K562 (cell line): ENCODE measurements at regions not wholly inside any gene's neighbourhood (a gene's known extent, or its start where the extent isn't known, plus 50 kb on each side); places are given as distances from the start of the nearest gene placed in this dataset.

ENCODE experiments used
- CREM ChIP-seq: IDR thresholded peaks from 2 replicates; pipeline ENCODE4 v1.6.1; 2014; ENCODE audit warnings: antibody characterized with exemption, low read depth
- CSDE1 ChIP-seq, 2 experiments: fragments of 450-650 bp; IDR thresholded peaks; 2 replicates each; pipeline ENCODE4 v1.6.1; 2016; ENCODE audit warnings: mild to moderate bottlenecking in 1 of 2
- MEF2D ChIP-seq: conservative IDR thresholded peaks from 2 replicates; pipeline ENCODE4 v1.6.1; 2016; ENCODE audit warnings: low read depth, missing genetic modification characterization, missing compliant biosample characterization
- POLR2A ChIP-seq: fragments of 450-650 bp; conservative IDR thresholded peaks from 2 replicates; pipeline ENCODE4 v1.6.1; 2016
- PTRF ChIP-seq: fragments of 450-650 bp; IDR thresholded peaks from 2 replicates; pipeline ENCODE4 v1.6.1; 2016; ENCODE audit warnings: mild to moderate bottlenecking, missing genetic modification characterization, missing compliant biosample characterization
- SAFB2 ChIP-seq: fragments of 200-400 bp; formaldehyde crosslinking; IDR thresholded peaks from 2 replicates; pipeline ENCODE4 v1.6.1; 2018; ENCODE audit warnings: borderline replicate concordance, low read length, low read depth, moderate library complexity; ENCODE audit not compliant: severe bottlenecking
- ZNF384 ChIP-seq: IDR thresholded peaks from 2 replicates; pipeline ENCODE4 v1.6.1; 2012; ENCODE audit warnings: low read depth, low read length, improper control_type of control experiment
- ZNF57 ChIP-seq: fragments of 450-650 bp; formaldehyde crosslinking; IDR thresholded peaks from 2 replicates; pipeline ENCODE4 v1.4.0; 2020; ENCODE audit warnings: mild to moderate bottlenecking, moderate library complexity
- TF ChIP-seq, protein P1 (sequence below), 3 experiments: IDR thresholded peaks in 2 of 3; conservative IDR thresholded peaks in 1 of 3; 2 replicates each; pipeline ENCODE4 v1.5.1; 2011 to 2012; ENCODE audit warnings: low read length in 3 of 3, mild to moderate bottlenecking in 3 of 3, control low read depth in 2 of 3, improper control_type of control experiment in 1 of 3, inconsistent platforms in 1 of 3, low read depth in 1 of 3, mixed read lengths in 1 of 3, moderate library complexity in 1 of 3; ENCODE audit not compliant: insufficient read depth in 2 of 3
- TF ChIP-seq, protein P2 (sequence below), 2 experiments: fragments of 450-650 bp; formaldehyde crosslinking in 1 of 2; IDR thresholded peaks; 2 replicates each; pipeline versions ENCODE4 v1.4.0 to v1.6.1; 2014 to 2020; ENCODE audit warnings: mild to moderate bottlenecking in 2 of 2, borderline replicate concordance in 1 of 2, low read depth in 1 of 2

DNA sequence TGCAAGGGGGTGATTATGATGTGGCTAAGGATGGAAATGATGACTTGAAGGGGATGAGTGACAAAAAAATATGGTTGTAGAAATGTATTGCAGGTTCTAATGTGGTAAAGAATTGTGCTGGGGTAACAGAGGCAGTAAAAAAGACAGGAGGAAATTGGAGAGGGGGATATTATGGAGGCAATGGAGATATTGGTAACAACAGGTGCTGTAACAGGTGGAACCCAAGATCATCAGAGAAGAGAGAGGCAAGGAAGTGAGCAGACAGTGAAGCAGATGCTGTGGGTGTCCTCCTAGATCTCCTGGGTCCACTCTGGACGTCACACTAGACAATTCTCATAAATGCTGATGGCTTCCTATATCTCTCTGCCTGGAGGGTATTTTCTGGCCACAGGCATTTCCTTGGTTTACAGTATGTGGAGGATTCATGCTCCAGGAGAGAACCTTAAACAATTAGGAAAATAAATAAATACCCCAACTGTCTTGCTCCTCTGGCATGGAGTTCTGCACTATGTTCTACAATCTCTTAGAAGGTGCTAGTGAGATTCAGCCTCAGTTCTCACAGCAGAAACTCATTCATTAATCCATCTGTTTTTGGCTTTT lies 620.3 kb upstream of the PLXNA2 start:
- no peak for TF ChIP-seq MEF2D
- TF ChIP-seq, protein P1, sequence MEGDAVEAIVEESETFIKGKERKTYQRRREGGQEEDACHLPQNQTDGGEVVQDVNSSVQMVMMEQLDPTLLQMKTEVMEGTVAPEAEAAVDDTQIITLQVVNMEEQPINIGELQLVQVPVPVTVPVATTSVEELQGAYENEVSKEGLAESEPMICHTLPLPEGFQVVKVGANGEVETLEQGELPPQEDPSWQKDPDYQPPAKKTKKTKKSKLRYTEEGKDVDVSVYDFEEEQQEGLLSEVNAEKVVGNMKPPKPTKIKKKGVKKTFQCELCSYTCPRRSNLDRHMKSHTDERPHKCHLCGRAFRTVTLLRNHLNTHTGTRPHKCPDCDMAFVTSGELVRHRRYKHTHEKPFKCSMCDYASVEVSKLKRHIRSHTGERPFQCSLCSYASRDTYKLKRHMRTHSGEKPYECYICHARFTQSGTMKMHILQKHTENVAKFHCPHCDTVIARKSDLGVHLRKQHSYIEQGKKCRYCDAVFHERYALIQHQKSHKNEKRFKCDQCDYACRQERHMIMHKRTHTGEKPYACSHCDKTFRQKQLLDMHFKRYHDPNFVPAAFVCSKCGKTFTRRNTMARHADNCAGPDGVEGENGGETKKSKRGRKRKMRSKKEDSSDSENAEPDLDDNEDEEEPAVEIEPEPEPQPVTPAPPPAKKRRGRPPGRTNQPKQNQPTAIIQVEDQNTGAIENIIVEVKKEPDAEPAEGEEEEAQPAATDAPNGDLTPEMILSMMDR (IDR thresholded peaks at IDR 0.05 in 2 of 3, conservative IDR thresholded peaks at IDR 0.05 in 1 of 3; ENCODE audit: insufficient read depth in 2 of 3, low read depth in 1 of 3, low read length in 3 of 3): no peak
- no peak for TF ChIP-seq ZNF57 (CRISPR knock-in tag)
- TF ChIP-seq SAFB2: no peak
- no peak for TF ChIP-seq PTRF (tag)
- TF ChIP-seq CREM: no peak
- TF ChIP-seq, protein P2, sequence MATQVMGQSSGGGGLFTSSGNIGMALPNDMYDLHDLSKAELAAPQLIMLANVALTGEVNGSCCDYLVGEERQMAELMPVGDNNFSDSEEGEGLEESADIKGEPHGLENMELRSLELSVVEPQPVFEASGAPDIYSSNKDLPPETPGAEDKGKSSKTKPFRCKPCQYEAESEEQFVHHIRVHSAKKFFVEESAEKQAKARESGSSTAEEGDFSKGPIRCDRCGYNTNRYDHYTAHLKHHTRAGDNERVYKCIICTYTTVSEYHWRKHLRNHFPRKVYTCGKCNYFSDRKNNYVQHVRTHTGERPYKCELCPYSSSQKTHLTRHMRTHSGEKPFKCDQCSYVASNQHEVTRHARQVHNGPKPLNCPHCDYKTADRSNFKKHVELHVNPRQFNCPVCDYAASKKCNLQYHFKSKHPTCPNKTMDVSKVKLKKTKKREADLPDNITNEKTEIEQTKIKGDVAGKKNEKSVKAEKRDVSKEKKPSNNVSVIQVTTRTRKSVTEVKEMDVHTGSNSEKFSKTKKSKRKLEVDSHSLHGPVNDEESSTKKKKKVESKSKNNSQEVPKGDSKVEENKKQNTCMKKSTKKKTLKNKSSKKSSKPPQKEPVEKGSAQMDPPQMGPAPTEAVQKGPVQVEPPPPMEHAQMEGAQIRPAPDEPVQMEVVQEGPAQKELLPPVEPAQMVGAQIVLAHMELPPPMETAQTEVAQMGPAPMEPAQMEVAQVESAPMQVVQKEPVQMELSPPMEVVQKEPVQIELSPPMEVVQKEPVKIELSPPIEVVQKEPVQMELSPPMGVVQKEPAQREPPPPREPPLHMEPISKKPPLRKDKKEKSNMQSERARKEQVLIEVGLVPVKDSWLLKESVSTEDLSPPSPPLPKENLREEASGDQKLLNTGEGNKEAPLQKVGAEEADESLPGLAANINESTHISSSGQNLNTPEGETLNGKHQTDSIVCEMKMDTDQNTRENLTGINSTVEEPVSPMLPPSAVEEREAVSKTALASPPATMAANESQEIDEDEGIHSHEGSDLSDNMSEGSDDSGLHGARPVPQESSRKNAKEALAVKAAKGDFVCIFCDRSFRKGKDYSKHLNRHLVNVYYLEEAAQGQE (IDR thresholded peaks at IDR 0.05; ENCODE audit: borderline replicate concordance): no peak
- TF ChIP-seq, protein P2 (CRISPR knock-in tag; IDR thresholded peaks at IDR 0.05; ENCODE audit: low read depth): no peak
- TF ChIP-seq ZNF384: no peak
- TF ChIP-seq CSDE1 (IDR thresholded peaks at IDR 0.05): no peak
- no peak for TF ChIP-seq POLR2A
